RWPE1 (cell line): ENCODE measurements at regions not wholly inside any gene's neighbourhood (a gene's known extent, or its start where the extent isn't known, plus 50 kb on each side); places are given as distances from the start of the nearest gene placed in this dataset.

Source experiments
- CTCF ChIA-PET: fragments of 350-600 bp; sonication (Branson Sonifier 250); formaldehyde crosslinking; extraction: SDS; loops from one replicate; lab custom pipeline; 2021; lab: Yijun Ruan, JAX
- POLR2A ChIA-PET: fragments of 400-600 bp; formaldehyde crosslinking; extraction: SDS; loops from one replicate; lab custom pipeline; 2020; ENCODE audit warnings: antibody characterized with exemption; ENCODE audit not compliant: low non-redundant PET; lab: Yijun Ruan, JAX
- DNase-seq: peaks from one replicate; pipeline ENCODE4 v3.0.0; 2012; ENCODE audit warnings: low spot score
- H3K27ac ChIP-seq: fragments of 450-650 bp; 2 replicates; pipeline ENCODE4 v1.5.1; 2017
- CTCF ChIP-seq: fragments of 450-650 bp; conservative IDR thresholded peaks from 2 replicates; pipeline ENCODE4 v1.5.1; 2017; ENCODE audit warnings: low read depth, mild to moderate bottlenecking

- DNase-seq: no peak
- no peak for TF ChIP-seq CTCF
- no peak overlapping the region for H3K27ac ChIP-seq
- CTCF ChIA-PET: no interaction called here
- POLR2A ChIA-PET: no interaction called here
These were observed 151.1 kb downstream of the DACT1 start for GRCh38 chr14:58788655-58789503.

GRCh38 chr14:58789736-58790135 is 152.0 kb downstream of the DACT1 start:
- CTCF ChIA-PET: no interaction called here
- DNase-seq: no peak
- H3K27ac ChIP-seq: no peak overlapping the region
- no peak for TF ChIP-seq CTCF
- POLR2A ChIA-PET: no interaction called here

- ChIA-PET POLR2A (no interaction called here), CTCF (interaction anchor here (0.7 kb wide), 1 partner anchor 46 kb away, joined by 3 read pairs; no protein-coding TSS in a partner anchor)
- H3K27ac ChIP-seq: no peak overlapping the region
- no peak for TF ChIP-seq CTCF
- no peak for DNase-seq
These were observed 154.7 kb downstream of the DACT1 start for GRCh38 chr14:58792416-58792815.

- ChIA-PET POLR2A (no interaction called here), CTCF (no interaction called here)
- DNase-seq: no peak
- no peak overlapping the region for H3K27ac ChIP-seq
- TF ChIP-seq CTCF: no peak
These were observed 155.5 kb downstream of the DACT1 start for GRCh38 chr14:58793131-58793740.

- no peak for TF ChIP-seq CTCF
- CTCF ChIA-PET: interaction anchor here (0.5 kb wide), 1 partner anchor 22 kb away, joined by 3 read pairs; no protein-coding TSS in a partner anchor
These were observed 157.4 kb downstream of the DACT1 start for GRCh38 chr14:58794993-58795762.

More at GRCh38 chr14:58794993-58795762, 157.4 kb downstream of the DACT1 start:
- no peak for DNase-seq
- H3K27ac ChIP-seq: no peak overlapping the region
- POLR2A ChIA-PET: no interaction called here
